ENCODE measurements at regions not wholly inside any gene's neighbourhood (a gene's known extent, or its start where the extent isn't known, plus 50 kb on each side); places are given as distances from the start of the nearest gene placed in this dataset.

GRCh38 chr14:22468830-22469229 is 120.2 kb downstream of the DAD1 start:
- TF ChIP-seq EZH2 (IDR thresholded peaks at IDR 0.05; ENCODE audit: borderline replicate concordance, insufficient read depth, low read depth, low read length, poor library complexity, severe bottlenecking): no peak
- no peak for TF ChIP-seq CTCF (IDR thresholded peaks at IDR 0.05)
